OCI-LY1 (cell line): ENCODE measurements at regions not wholly inside any gene's neighbourhood (a gene's known extent, or its start where the extent isn't known, plus 50 kb on each side); places are given as distances from the start of the nearest gene placed in this dataset.

Experiments
- EZH2 ChIP-seq: fragments of 200-600 bp; sonication (generic), shearing (Covaris generic); IDR thresholded peaks from 2 replicates; pipeline ENCODE4 v1.8.0; 2017; ENCODE audit warnings: borderline replicate concordance, mixed run types, mild to moderate bottlenecking, antibody characterized with exemption, low read length, moderate library complexity, mixed read lengths
- TF ChIP-seq, protein P1 (sequence below): fragments of 200-600 bp; sonication (generic), shearing (Covaris generic); IDR thresholded peaks from 2 replicates; pipeline ENCODE4 v1.5.1; 2017; ENCODE audit warnings: mild to moderate bottlenecking, antibody characterized with exemption, low read length, moderate library complexity, mixed read lengths

DNA sequence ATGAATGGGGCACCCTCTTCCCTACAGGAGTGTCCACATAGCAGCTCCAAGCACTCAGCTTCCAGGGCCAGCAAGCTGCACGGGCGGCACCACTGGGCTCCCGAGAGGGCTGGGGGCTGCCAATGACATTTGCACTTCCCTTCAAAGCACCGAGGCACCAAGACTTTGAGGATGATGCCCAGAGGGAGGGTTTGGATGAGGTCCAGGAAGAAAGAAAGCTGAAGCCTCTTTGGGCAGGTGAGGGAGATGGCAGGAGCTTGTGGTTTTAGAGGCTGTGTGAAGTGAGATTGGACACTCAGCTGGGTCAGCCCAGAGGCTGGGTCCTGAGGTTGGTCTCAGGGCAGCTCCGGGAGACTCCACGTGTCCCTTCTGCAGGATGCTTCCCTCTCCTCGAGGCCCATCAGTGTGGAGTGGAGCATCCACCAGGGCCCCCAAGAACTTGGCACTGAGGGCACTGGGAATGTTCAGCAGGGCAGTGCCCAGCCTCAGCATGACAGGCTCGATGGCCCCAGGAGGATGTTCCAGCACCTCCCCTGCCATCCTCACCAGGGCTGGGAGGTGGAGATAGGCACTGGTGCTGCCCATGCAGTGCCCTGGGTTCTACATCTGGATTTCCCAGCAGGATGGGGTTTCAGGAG is 54.9 kb upstream of the IGFBP3 start:
- TF ChIP-seq, protein P1, sequence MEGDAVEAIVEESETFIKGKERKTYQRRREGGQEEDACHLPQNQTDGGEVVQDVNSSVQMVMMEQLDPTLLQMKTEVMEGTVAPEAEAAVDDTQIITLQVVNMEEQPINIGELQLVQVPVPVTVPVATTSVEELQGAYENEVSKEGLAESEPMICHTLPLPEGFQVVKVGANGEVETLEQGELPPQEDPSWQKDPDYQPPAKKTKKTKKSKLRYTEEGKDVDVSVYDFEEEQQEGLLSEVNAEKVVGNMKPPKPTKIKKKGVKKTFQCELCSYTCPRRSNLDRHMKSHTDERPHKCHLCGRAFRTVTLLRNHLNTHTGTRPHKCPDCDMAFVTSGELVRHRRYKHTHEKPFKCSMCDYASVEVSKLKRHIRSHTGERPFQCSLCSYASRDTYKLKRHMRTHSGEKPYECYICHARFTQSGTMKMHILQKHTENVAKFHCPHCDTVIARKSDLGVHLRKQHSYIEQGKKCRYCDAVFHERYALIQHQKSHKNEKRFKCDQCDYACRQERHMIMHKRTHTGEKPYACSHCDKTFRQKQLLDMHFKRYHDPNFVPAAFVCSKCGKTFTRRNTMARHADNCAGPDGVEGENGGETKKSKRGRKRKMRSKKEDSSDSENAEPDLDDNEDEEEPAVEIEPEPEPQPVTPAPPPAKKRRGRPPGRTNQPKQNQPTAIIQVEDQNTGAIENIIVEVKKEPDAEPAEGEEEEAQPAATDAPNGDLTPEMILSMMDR, result no peak
- TF ChIP-seq EZH2, result no peak
